ENCODE measurements at regions not wholly inside any gene's neighbourhood (a gene's known extent, or its start where the extent isn't known, plus 50 kb on each side); places are given as distances from the start of the nearest gene placed in this dataset.

GRCh38 chr1:209143916-209144315 lies 439.6 kb upstream of the CAMK1G start:
- H3K27ac ChIP-seq (ENCODE audit: low read length), result no peak overlapping the region
- H3K4me1 ChIP-seq (ENCODE audit: control insufficient read depth, insufficient read depth, low read length), result no peaks in the 10 kb centered on the region
- DNase-seq, result no peak
- no peaks in the 10 kb centered on the region for H3K27me3 ChIP-seq (ENCODE audit: control insufficient read depth, insufficient read depth)
- no peaks in the 10 kb centered on the region for H3K9me3 ChIP-seq (ENCODE audit: control insufficient read depth, low read length)
- H3K4me3 ChIP-seq (ENCODE audit: low read length), result no peak overlapping the region
- 91% methylated on average over 1 of the region's 1 CpG for WGBS
- intact Hi-C loops (cut with DNase I), result no loop called here
- no peak for ATAC-seq

- DNase-seq (no peak), ATAC-seq (no peak)
- H3K4me1 ChIP-seq (ENCODE audit: control insufficient read depth, insufficient read depth, low read length), result no peaks in the 10 kb centered on the region
- intact Hi-C loops (cut with DNase I), result no loop called here
- 12% methylated on average over 3 of the region's 3 CpGs for WGBS
- no peak overlapping the region for H3K4me3 ChIP-seq (ENCODE audit: low read length)
- no peak overlapping the region for H3K27ac ChIP-seq (ENCODE audit: low read length)
- H3K9me3 ChIP-seq (ENCODE audit: control insufficient read depth, low read length), result no peaks in the 10 kb centered on the region
- H3K27me3 ChIP-seq (ENCODE audit: control insufficient read depth, insufficient read depth), result no peaks in the 10 kb centered on the region
These were observed 433.4 kb upstream of the CAMK1G start for GRCh38 chr1:209150114-209150513.

GRCh38 chr1:209153411-209153810 lies 430.1 kb upstream of the CAMK1G start:
- Histone ChIP-seq H3K27me3 (ENCODE audit: control insufficient read depth, insufficient read depth) (no peaks in the 10 kb centered on the region), H3K4me1 (ENCODE audit: control insufficient read depth, insufficient read depth, low read length) (no peaks in the 10 kb centered on the region), H3K9me3 (ENCODE audit: control insufficient read depth, low read length) (no peaks in the 10 kb centered on the region), H3K27ac (ENCODE audit: low read length) (no peak overlapping the region), H3K4me3 (ENCODE audit: low read length) (no peak overlapping the region)
- intact Hi-C loops (cut with DNase I), result no loop called here
- 76% methylated on average over 1 of the region's 1 CpG for WGBS
- ATAC-seq (no peak), DNase-seq (no peak)

GRCh38 chr1:209154912-209155311 lies 428.6 kb upstream of the CAMK1G start:
- Histone ChIP-seq H3K4me1 (ENCODE audit: control insufficient read depth, insufficient read depth, low read length) (no peaks in the 10 kb centered on the region), H3K4me3 (ENCODE audit: low read length) (no peak overlapping the region), H3K27ac (ENCODE audit: low read length) (no peak overlapping the region), H3K9me3 (ENCODE audit: control insufficient read depth, low read length) (no peaks in the 10 kb centered on the region), H3K27me3 (ENCODE audit: control insufficient read depth, insufficient read depth) (no peaks in the 10 kb centered on the region)
- intact Hi-C loops (cut with DNase I), result no loop called here
- DNase-seq (no peak), ATAC-seq (no peak)
- WGBS, result 25% methylated on average over 1 of the region's 1 CpG

GRCh38 chr1:209155546-209155945 lies 428.0 kb upstream of the CAMK1G start:
- Histone ChIP-seq H3K27me3 (ENCODE audit: control insufficient read depth, insufficient read depth) (no peaks in the 10 kb centered on the region), H3K4me3 (ENCODE audit: low read length) (no peak overlapping the region), H3K9me3 (ENCODE audit: control insufficient read depth, low read length) (no peaks in the 10 kb centered on the region), H3K27ac (ENCODE audit: low read length) (no peak overlapping the region), H3K4me1 (ENCODE audit: control insufficient read depth, insufficient read depth, low read length) (no peaks in the 10 kb centered on the region)
- intact Hi-C loops (cut with DNase I), result no loop called here
- WGBS, result 43% methylated on average over 3 of the region's 3 CpGs
- DNase-seq (no peak), ATAC-seq (no peak)

- no peak overlapping the region for H3K27ac ChIP-seq (ENCODE audit: low read length)
- H3K4me1 ChIP-seq (ENCODE audit: control insufficient read depth, insufficient read depth, low read length), result no peaks in the 10 kb centered on the region
- H3K27me3 ChIP-seq (ENCODE audit: control insufficient read depth, insufficient read depth), result no peaks in the 10 kb centered on the region
- no peak overlapping the region for H3K4me3 ChIP-seq (ENCODE audit: low read length)
- intact Hi-C loops (cut with DNase I), result no loop called here
- ATAC-seq (no peak), DNase-seq (no peak)
- H3K9me3 ChIP-seq (ENCODE audit: control insufficient read depth, low read length), result no peaks in the 10 kb centered on the region
- WGBS, result 70% methylated on average over 4 of the region's 4 CpGs
These were observed 426.5 kb upstream of the CAMK1G start for GRCh38 chr1:209156991-209157390.

- H3K4me1 ChIP-seq (ENCODE audit: control insufficient read depth, insufficient read depth, low read length), result no peaks in the 10 kb centered on the region
- H3K27ac ChIP-seq (ENCODE audit: low read length), result no peak overlapping the region
- DNase-seq (no peak), ATAC-seq (no peak)
- no peaks in the 10 kb centered on the region for H3K27me3 ChIP-seq (ENCODE audit: control insufficient read depth, insufficient read depth)
- H3K9me3 ChIP-seq (ENCODE audit: control insufficient read depth, low read length), result no peaks in the 10 kb centered on the region
- WGBS, result 28% methylated on average over 5 of the region's 5 CpGs
- intact Hi-C loops (cut with DNase I), result no loop called here
- no peak overlapping the region for H3K4me3 ChIP-seq (ENCODE audit: low read length)
These were observed 425.8 kb upstream of the CAMK1G start for GRCh38 chr1:209157546-209158249.

GRCh38 chr1:209158851-209159250 lies 424.7 kb upstream of the CAMK1G start:
- ATAC-seq (no peak), DNase-seq (no peak)
- Histone ChIP-seq H3K4me1 (ENCODE audit: control insufficient read depth, insufficient read depth, low read length) (no peaks in the 10 kb centered on the region), H3K9me3 (ENCODE audit: control insufficient read depth, low read length) (no peaks in the 10 kb centered on the region), H3K27ac (ENCODE audit: low read length) (no peak overlapping the region), H3K27me3 (ENCODE audit: control insufficient read depth, insufficient read depth) (no peaks in the 10 kb centered on the region), H3K4me3 (ENCODE audit: low read length) (no peak overlapping the region)
- 95% methylated on average over 1 of the region's 1 CpG for WGBS
- intact Hi-C loops (cut with DNase I), result no loop called here

- H3K4me3 ChIP-seq (ENCODE audit: low read length), result no peak overlapping the region
- intact Hi-C loops (cut with DNase I), result no loop called here
- H3K27me3 ChIP-seq (ENCODE audit: control insufficient read depth, insufficient read depth), result no peaks in the 10 kb centered on the region
- ATAC-seq, result no peak
- no peak overlapping the region for H3K27ac ChIP-seq (ENCODE audit: low read length)
- H3K9me3 ChIP-seq (ENCODE audit: control insufficient read depth, low read length), result no peaks in the 10 kb centered on the region
- H3K4me1 ChIP-seq (ENCODE audit: control insufficient read depth, insufficient read depth, low read length), result no peaks in the 10 kb centered on the region
- DNase-seq, result no peak
- 38% methylated on average over 2 of the region's 2 CpGs for WGBS
These were observed 423.3 kb upstream of the CAMK1G start for GRCh38 chr1:209160230-209160629.

- DNase-seq (no peak), ATAC-seq (no peak)
- intact Hi-C loops (cut with DNase I), result no loop called here
- Histone ChIP-seq H3K9me3 (ENCODE audit: control insufficient read depth, low read length) (no peaks in the 10 kb centered on the region), H3K4me3 (ENCODE audit: low read length) (no peak overlapping the region), H3K27ac (ENCODE audit: low read length) (no peak overlapping the region), H3K27me3 (ENCODE audit: control insufficient read depth, insufficient read depth) (no peaks in the 10 kb centered on the region), H3K4me1 (ENCODE audit: control insufficient read depth, insufficient read depth, low read length) (no peaks in the 10 kb centered on the region)
- 76% methylated on average over 3 of the region's 3 CpGs for WGBS
These were observed 420.9 kb upstream of the CAMK1G start for GRCh38 chr1:209162651-209163050.

GRCh38 chr1:209168204-209168603 lies 415.3 kb upstream of the CAMK1G start:
- Histone ChIP-seq H3K4me1 (ENCODE audit: control insufficient read depth, insufficient read depth, low read length) (no peaks in the 10 kb centered on the region), H3K27me3 (ENCODE audit: control insufficient read depth, insufficient read depth) (no peaks in the 10 kb centered on the region), H3K9me3 (ENCODE audit: control insufficient read depth, low read length) (no peaks in the 10 kb centered on the region), H3K27ac (ENCODE audit: low read length) (no peak overlapping the region), H3K4me3 (ENCODE audit: low read length) (no peak overlapping the region)
- ATAC-seq (peak in 1 of 2 donors; percentile 47), DNase-seq (no peak)
- intact Hi-C loops (cut with DNase I), result no loop called here

GRCh38 chr1:209171151-209171550 lies 412.4 kb upstream of the CAMK1G start:
- Histone ChIP-seq H3K4me3 (ENCODE audit: low read length) (no peak overlapping the region), H3K27me3 (ENCODE audit: control insufficient read depth, insufficient read depth) (no peaks in the 10 kb centered on the region), H3K4me1 (ENCODE audit: control insufficient read depth, insufficient read depth, low read length) (no peaks in the 10 kb centered on the region), H3K9me3 (ENCODE audit: control insufficient read depth, low read length) (no peaks in the 10 kb centered on the region), H3K27ac (ENCODE audit: low read length) (no peak overlapping the region)
- intact Hi-C loops (cut with DNase I), result no loop called here
- ATAC-seq (no peak), DNase-seq (no peak)
- WGBS, result 0% methylated on average over 1 of the region's 1 CpG
